ENCODE measurements at regions not wholly inside any gene's neighbourhood (a gene's known extent, or its start where the extent isn't known, plus 50 kb on each side); places are given as distances from the start of the nearest gene placed in this dataset.

DNA sequence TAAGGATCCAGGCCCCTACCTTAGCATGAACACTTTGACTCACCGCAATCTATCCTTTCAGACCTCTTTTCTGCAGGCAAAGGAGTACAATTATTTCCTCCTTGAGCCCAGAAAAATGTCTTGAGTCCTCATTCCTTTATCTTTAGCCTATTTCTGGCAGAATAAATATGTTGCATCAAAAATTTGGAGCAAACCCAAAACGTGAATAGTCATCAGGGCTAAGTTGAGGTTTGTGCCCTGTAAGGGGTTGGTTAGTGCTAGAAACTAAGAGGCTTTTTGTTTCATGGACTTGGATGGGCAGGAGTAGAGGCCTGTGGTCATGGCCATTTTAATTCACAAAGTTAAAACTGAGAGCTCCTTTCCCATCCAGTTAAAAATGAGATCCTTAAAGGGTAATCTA, 460.3 kb downstream of the GBA3 start:
- CTCF ChIA-PET (ENCODE audit: low intra/inter-chr PET ratio): no interaction called here
- FAIRE-seq: no peak
- in situ Hi-C loops (cut with MboI): no loop called here
- TF ChIP-seq STAG1 (CRISPR knock-in tag; IDR thresholded peaks at IDR 0.05; ENCODE audit: borderline replicate concordance): no peak
- TF ChIP-seq PYGO2 (tag; IDR thresholded peaks at IDR 0.05): no peak
- TF ChIP-seq ZBTB7A (IDR thresholded peaks at IDR 0.05; ENCODE audit: borderline replicate concordance, control insufficient read depth, low read depth, low read length): no peak
- TF ChIP-seq ZNF584 (CRISPR knock-in tag; IDR thresholded peaks at IDR 0.05; ENCODE audit: low read depth): no peak
- TF ChIP-seq, protein P1, sequence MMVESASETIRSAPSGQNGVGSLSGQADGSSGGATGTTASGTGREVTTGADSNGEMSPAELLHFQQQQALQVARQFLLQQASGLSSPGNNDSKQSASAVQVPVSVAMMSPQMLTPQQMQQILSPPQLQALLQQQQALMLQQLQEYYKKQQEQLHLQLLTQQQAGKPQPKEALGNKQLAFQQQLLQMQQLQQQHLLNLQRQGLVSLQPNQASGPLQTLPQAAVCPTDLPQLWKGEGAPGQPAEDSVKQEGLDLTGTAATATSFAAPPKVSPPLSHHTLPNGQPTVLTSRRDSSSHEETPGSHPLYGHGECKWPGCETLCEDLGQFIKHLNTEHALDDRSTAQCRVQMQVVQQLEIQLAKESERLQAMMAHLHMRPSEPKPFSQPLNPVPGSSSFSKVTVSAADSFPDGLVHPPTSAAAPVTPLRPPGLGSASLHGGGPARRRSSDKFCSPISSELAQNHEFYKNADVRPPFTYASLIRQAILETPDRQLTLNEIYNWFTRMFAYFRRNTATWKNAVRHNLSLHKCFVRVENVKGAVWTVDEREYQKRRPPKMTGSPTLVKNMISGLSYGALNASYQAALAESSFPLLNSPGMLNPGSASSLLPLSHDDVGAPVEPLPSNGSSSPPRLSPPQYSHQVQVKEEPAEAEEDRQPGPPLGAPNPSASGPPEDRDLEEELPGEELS (CRISPR knock-in tag; IDR thresholded peaks at IDR 0.05; ENCODE audit: borderline replicate concordance): no peak
- no peak for TF ChIP-seq SOX6 (IDR thresholded peaks at IDR 0.05)
- no peak for TF ChIP-seq POLR3G (IDR thresholded peaks at IDR 0.05; ENCODE audit: extremely low read depth, insufficient read length, insufficient replicate concordance)
- TF ChIP-seq SAP30 (IDR thresholded peaks at IDR 0.05; ENCODE audit: borderline replicate concordance, insufficient read depth, low read depth, low read length, poor library complexity, severe bottlenecking): no peak
- no peak for TF ChIP-seq ZNF263 (CRISPR knock-in tag; IDR thresholded peaks at IDR 0.05; ENCODE audit: borderline replicate concordance)
- TF ChIP-seq, protein P2, sequence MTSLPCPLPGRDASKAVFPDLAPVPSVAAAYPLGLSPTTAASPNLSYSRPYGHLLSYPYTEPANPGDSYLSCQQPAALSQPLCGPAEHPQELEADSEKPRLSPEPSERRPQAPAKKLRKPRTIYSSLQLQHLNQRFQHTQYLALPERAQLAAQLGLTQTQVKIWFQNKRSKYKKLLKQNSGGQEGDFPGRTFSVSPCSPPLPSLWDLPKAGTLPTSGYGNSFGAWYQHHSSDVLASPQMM (CRISPR knock-in tag; IDR thresholded peaks at IDR 0.05): no peak
- no peak for TF ChIP-seq FUS (optimal IDR thresholded peaks at IDR 0.05; ENCODE audit: low read depth, low read length)
- TF ChIP-seq ZC3H8 (IDR thresholded peaks at IDR 0.05): no peak
- TF ChIP-seq HNRNPK (IDR thresholded peaks at IDR 0.05; ENCODE audit: low read depth, low read length, poor library complexity, severe bottlenecking): no peak
- TF ChIP-seq MYC (IDR thresholded peaks at IDR 0.05; ENCODE audit: low read depth, low read length): no peak
- TF ChIP-seq MYC (CRISPR knock-in tag; IDR thresholded peaks at IDR 0.05; ENCODE audit: borderline replicate concordance, low read depth): no peak
- no peak for TF ChIP-seq ESRRB (CRISPR knock-in tag; IDR thresholded peaks at IDR 0.05; ENCODE audit: borderline replicate concordance)
- no peak for TF ChIP-seq CREBBP (IDR thresholded peaks at IDR 0.05; ENCODE audit: low read depth, low read length)
- no peak for TF ChIP-seq ZNF140 (CRISPR knock-in tag; IDR thresholded peaks at IDR 0.05)
- no peak for TF ChIP-seq JUN (IDR thresholded peaks at IDR 0.05; ENCODE audit: borderline replicate concordance, low read depth, low read length)
- no peak for TF ChIP-seq JUN (CRISPR knock-in tag; IDR thresholded peaks at IDR 0.05; ENCODE audit: borderline replicate concordance)
- TF ChIP-seq, protein P3, sequence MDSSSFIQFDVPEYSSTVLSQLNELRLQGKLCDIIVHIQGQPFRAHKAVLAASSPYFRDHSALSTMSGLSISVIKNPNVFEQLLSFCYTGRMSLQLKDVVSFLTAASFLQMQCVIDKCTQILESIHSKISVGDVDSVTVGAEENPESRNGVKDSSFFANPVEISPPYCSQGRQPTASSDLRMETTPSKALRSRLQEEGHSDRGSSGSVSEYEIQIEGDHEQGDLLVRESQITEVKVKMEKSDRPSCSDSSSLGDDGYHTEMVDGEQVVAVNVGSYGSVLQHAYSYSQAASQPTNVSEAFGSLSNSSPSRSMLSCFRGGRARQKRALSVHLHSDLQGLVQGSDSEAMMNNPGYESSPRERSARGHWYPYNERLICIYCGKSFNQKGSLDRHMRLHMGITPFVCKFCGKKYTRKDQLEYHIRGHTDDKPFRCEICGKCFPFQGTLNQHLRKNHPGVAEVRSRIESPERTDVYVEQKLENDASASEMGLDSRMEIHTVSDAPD (CRISPR knock-in tag; IDR thresholded peaks at IDR 0.05): no peak

More for the DNA sequence above, 460.3 kb downstream of the GBA3 start:
- no peaks in the 10 kb centered on the region for H3K79me2 ChIP-seq (ENCODE audit: control insufficient read depth, insufficient read depth, low read length)
- no peaks in the 10 kb centered on the region for H3K4me1 ChIP-seq (replicated peaks in 1 of 2; ENCODE audit: control insufficient read depth in 2 of 2, insufficient read depth in 2 of 2, low read length in 2 of 2)
- no peaks in the 10 kb centered on the region for H3K27me3 ChIP-seq (ENCODE audit: control insufficient read depth in 2 of 2, insufficient read depth in 2 of 2, low read length in 2 of 2)
- no TSS peak for BruUV-seq (replicated peaks)
- no peaks in the 10 kb centered on the region; the same call in 1 of the 2 replicates for H4K20me1 ChIP-seq (replicated peaks; ENCODE audit: control insufficient read depth, insufficient read depth, low read length)
- no peak overlapping the region for H2AFZ ChIP-seq (ENCODE audit: low read depth, low read length)
- ATAC-seq (no peak), DNase-seq (ENCODE audit: extremely low read depth in 1 of 4, low spot score in 3 of 4) (no peak)
- intact Hi-C loops (cut with micrococcal nuclease): no loop called here
- H3K4me3 ChIP-seq: no peak overlapping the region
- POLR2A ChIA-PET: no interaction called here
- H3K9me3 ChIP-seq (replicated peaks; ENCODE audit: control insufficient read depth, insufficient read depth, low read depth, low read length): no peaks in the 10 kb centered on the region
- no peak overlapping the region for H3K27ac ChIP-seq (ENCODE audit: extremely low read depth, low read depth, low read length)
- H3K9ac ChIP-seq (ENCODE audit: insufficient read depth in 1 of 2, low read depth in 2 of 2, low read length in 2 of 2): no peak overlapping the region
- WGBS (ENCODE audit: insufficient coverage, low coverage, missing lambda C conversion rate): 3% methylated on average over 2 of the region's 2 CpGs
- H3K4me2 ChIP-seq (ENCODE audit: insufficient read depth, low read length): no peak overlapping the region
- peaks cover 3% of the 10 kb centered on the region; the same call in 1 of the 3 replicates for H3K36me3 ChIP-seq (ENCODE audit: control insufficient read depth, insufficient read depth, low read length)
- no peaks in the 10 kb centered on the region for H3K9me1 ChIP-seq (ENCODE audit: control insufficient read depth, insufficient read depth, low read length)

Measured in K562 (cell line).